HG03139 (cell line): ENCODE measurements at regions not wholly inside any gene's neighbourhood (a gene's known extent, or its start where the extent isn't known, plus 50 kb on each side); places are given as distances from the start of the nearest gene placed in this dataset.
"Not testable (repeated sequence)": the region's sequence is repeated elsewhere in the genome, so short reads cannot be mapped to it uniquely, and the experiment has no call there.

Experiments
- ATAC-seq: cut with Tn5 transposase; IDR thresholded peaks from one replicate; pipeline ENCODE4 v1.9.1; 2021; ENCODE audit not compliant: unreplicated experiment

DNA sequence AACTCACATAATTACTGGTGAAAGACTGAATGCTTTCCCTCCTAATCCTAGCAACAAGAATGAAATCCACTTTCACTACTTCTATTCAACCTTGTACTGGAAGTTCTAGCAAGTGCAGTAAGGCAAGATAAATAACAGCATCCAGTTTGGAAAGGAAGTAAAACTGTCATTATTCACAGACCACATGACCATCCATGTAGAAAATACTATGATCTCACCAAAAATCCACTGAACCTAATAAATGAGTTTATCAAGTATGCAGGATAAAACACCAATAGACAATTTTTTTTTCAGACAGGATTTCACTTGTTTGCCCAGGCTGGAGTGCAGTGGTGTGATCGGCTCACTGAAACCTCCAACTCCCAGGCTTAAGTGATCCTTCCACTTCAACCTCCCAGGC, 117.7 kb downstream of the TMEM167A start:
- ATAC-seq = no peak

GRCh38 chr5:82956600-82956999, 120.6 kb downstream of the TMEM167A start:
- ATAC-seq = no peak

GRCh38 chr5:82952326-82952725, 124.9 kb downstream of the TMEM167A start:
- ATAC-seq = no peak

GRCh38 chr5:82944267-82944666, 132.9 kb downstream of the TMEM167A start:
- not testable (repeated sequence) for ATAC-seq

DNA sequence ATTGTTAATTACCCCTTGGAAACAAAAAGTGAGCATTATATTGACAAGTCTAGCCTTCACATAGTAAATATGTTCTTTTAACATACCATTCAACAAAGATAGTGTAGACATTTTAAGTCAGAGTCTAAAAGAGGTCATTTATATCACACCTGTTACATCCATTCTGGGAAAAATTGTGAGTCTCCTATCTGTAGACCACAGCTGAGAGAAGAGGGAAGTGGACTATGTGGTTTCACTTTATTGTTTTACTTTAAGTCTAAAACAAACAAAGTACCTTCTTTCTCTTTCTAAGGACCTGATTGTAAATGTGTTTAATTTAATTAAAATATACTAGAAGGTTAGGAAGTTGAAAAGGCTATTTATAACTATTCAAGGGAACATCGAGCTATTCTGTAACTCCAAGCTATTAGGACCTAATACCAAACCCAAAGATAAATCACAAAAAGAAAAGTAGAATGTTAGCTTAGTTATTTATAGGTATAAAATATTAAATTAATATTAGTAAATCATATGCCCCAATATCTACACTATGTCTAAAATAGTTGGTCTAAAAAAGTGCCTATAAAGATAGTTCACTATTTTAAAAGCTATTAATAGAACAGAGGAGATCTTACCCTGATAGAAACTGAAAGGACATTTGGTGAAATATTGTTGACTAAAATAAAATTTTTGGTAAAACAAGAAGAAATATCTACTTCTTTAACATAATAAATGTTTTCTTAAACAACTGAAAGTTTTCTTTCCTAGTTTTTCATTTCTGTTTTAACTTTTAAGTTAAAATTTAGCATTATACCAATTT, 134.9 kb downstream of the TMEM167A start:
- no peak for ATAC-seq

GRCh38 chr5:82938901-82939725, 138.1 kb downstream of the TMEM167A start:
- no peak for ATAC-seq

DNA sequence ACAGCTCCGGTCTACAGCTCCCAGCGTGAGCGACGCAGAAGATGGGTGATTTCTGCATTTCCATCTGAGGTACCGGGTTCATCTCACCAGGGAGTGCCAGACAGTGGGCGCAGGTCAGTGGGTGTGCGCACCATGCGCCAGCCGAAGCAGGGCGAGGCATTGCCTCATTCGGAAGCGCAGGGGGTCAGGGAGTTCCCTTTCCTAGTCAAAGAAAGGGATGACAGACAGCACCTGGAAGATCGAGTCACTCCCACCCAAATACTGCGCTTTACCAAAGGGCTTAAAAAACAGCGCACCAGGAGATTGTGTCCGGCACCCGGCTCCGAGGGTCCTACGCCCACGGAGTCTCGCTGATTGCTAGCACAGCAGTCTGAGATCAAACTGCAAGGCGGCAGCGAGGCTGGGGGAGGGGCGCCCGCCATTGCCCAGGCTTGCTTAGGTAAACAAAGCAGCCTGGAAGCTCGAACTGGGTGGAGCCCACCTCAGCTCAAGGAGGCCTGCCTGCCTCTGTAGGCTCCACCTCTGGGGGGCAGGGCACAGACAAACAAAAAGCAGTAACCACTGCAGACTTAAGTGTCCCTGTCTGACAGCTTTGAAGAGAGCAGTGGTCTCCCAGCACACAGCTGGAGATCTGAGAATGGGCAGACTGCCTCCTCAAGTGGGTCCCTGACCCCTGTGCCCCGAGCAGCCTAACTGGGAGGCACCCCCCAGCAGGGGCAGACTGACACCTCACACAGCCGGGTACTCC, 144.5 kb downstream of the TMEM167A start:
- ATAC-seq = not testable (repeated sequence)

- ATAC-seq = no peak
These were observed 146.1 kb downstream of the TMEM167A start for GRCh38 chr5:82931110-82931509.

DNA sequence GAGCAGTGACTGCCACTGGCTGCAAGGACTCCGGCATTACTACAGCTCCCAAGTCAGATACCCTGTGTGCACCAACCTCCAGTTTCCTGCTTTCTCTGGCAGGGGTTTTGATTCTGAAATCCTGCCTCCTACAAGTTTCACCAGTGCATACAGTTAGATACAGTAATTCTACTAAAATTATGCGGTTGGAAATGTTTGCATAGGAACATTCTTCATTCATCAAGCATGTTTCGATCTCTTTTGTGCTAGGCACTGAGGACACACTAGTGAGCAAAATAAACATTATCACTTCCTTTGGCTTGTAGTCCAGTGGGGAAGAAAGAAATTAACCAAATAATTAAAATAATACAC, 152.2 kb downstream of the TMEM167A start:
- no peak for ATAC-seq

DNA sequence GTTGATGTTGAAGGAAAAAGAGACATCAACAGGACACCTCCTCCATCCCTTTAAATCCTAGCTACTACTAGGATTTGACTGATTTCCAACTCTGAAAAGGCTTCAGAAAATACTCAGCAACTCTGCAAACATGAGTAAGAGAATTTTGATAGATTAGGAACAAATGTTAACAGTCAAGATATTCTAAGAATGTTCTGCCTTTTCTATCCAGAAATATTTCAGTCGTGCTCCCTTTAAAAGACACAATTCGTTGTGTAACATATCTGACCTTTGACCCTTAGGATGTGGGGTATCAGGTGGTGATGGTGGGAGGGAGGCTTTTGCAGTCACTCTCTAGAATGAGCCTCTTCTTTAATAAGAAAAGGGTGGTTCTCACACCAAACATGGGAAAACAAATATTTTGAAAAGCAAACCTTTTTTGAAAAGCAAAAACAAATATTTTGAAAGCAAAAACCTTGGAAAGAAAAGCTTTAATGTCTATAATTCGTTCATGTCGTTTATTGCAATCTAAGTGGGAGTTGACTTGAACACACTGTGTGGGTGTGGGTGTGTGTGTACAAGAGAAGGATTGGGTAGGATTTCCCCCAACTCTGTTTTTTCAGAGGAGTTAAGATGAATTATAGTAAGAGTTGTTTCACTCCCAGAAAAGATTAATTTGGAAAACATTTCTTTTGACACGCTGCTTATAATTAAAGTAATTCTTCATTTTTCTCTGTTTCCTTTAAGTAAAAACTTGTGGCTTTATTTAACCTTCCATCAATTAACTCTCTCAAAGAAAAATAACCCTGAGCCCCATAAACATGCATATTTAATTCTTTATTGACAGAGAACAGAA, 152.8 kb downstream of the TMEM167A start:
- ATAC-seq = no peak

GRCh38 chr5:82922086-82922734, 155.0 kb downstream of the TMEM167A start:
- no peak for ATAC-seq

- no peak for ATAC-seq
These were observed 158.7 kb downstream of the TMEM167A start for GRCh38 chr5:82918311-82919031.

DNA sequence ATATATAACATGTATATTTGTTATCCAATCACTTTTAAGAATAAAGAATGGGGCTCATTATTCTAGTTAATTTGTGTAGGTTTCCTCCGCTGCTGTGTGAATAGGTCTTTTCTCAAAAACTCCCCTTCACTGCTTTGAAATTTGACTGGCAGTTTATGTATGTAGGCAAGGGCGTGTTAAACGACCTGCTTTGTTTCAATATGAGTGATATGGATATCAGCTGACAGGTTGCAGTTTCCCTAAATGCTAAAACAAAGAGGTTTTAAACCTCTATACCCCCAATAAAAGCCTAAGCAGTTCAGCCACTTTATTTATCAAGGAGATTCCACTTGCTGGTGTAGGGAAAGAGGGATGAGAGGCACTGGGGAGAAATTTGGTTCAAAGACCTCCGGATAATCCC, 159.6 kb downstream of the TMEM167A start:
- ATAC-seq = no peak

DNA sequence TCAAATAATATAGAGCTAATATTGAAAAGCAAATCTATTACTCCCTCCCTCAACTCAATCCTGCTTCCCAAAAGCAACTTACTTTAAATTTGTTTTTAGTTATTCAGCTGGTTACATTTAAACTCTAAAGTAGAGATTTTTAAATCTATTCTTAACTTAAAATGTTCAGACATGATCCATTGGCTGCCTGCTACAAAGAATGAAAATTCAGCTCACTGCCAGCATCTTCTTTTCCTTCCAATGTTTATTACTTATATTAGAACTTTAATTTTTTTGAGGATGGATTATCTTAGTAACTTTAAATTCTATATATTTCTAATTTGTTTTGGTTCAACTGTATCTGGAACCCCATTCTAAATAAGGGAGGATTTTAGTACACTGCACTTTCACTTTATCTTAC, 163.2 kb downstream of the TMEM167A start:
- ATAC-seq = no peak

GRCh38 chr5:82912462-82912861, 164.7 kb downstream of the TMEM167A start:
- no peak for ATAC-seq

DNA sequence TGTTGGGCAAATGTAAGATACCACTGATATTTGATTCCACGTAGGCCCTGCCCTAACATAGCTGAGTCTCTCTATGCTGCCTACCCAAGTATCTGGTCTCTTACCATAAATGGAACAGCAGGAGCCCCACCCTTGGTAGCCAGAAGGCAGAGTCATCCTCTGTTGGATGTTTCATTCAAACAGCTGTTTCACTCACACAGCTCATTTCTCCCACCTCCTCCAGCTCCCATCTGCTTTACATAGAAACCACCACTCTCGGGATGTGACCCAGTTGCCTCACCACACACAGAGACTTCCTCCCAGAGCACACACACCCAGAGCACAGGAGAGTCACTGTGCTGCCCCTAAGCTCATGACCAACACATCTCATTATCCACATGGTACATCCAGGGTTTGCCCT, 165.3 kb downstream of the TMEM167A start:
- no peak for ATAC-seq

DNA sequence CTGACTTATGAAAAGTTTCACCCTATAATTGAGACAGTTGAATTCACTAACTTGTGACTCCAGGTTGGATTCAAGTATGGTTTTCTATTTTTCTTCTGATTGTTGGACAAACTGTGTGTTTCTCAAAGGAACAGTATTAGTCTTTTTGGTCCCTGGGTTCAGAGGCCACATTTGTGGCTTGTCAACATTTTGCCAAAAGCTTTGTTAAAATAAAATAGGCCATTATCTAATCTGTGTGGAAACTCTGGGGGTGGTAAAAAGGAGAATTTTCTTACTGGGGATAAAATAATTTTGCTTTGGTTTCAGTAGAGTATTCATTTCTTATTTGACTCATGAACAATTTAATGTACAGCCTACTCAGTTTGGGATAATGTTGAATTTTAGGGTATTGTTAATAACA, 166.3 kb downstream of the TMEM167A start:
- no peak for ATAC-seq

DNA sequence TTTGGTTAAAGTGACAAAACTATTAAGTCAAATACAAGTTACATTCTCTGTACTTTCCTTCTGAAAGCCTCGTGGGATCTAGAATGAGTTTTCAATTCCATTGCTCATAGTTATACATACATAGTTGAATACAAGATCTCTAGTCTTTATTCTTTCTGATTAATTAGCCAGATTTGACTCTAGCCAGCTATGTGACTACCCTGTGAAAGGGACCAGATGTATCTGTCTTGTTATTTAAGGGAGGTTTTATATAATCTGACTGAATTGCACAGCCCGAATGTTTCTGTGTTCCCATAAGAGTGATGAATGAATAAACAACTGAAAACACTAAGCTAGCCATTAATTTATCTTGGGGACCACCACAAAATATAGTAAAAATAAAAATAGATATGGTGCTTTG, 166.7 kb downstream of the TMEM167A start:
- no peak for ATAC-seq

DNA sequence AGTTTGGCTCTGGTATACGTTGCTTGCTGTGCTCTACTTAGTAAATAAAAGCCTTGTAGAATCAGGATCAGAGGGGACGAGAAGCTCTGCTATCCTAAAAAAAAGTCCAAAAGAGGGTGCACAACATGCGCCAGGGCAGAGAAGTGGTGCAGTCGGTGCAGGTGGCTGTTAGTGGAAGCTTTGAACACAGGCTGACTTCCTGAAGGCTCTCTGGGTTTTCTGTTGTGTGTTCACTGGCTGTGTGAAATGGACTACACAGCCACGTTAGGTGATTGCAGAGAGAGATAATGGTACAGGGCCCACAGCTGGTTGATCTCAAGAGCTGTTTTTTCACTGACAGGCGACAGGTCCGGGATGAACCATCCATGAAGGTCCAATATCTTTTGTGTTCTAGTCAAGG, 167.4 kb downstream of the TMEM167A start:
- ATAC-seq = no peak

- no peak for ATAC-seq
These were observed 171.2 kb downstream of the TMEM167A start for GRCh38 chr5:82905986-82906385.
